GM12801 (cell line): ENCODE measurements at regions not wholly inside any gene's neighbourhood (a gene's known extent, or its start where the extent isn't known, plus 50 kb on each side); places are given as distances from the start of the nearest gene placed in this dataset.

ENCODE experiments used
- TF ChIP-seq, protein P1 (sequence below): IDR thresholded peaks from one replicate; pipeline ENCODE4 v1.5.1; 2011; ENCODE audit warnings: control low read depth; ENCODE audit not compliant: insufficient read length; ENCODE audit errors: extremely low read depth

DNA sequence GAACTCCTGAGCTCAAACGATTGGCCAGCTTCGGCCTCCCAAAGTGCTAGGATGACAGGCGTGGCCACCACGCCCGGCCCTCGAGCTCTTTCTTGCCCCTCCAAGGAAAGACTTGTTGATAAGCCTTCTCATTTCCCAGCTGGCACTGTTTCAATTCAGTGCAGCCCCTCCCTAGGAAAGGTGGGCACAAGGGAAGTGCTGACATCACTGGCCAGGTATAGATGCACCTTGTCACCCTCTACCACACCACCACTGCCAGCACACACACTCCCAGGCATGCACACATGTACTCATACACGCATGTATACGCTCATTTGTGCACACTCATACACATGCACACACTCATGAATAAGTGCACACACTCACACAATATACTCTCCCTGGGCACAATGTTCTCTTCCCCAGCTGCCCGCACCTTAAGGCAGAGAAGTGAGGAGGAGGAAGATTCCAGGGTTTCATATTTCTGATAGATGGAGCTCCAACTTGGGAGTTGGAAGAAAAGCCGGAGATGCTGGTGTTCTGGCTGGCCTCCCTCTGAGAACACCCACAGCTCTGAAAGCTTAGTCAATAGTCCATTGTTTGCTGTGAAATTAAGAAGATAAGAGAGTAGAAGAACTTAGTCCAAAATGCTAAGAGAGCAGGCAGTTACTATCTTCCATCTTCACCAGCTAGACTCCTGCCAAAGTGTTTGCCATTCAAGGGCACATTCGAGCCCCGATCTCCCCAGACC lies 196.7 kb downstream of the FOXO1 start:
- TF ChIP-seq, protein P1, sequence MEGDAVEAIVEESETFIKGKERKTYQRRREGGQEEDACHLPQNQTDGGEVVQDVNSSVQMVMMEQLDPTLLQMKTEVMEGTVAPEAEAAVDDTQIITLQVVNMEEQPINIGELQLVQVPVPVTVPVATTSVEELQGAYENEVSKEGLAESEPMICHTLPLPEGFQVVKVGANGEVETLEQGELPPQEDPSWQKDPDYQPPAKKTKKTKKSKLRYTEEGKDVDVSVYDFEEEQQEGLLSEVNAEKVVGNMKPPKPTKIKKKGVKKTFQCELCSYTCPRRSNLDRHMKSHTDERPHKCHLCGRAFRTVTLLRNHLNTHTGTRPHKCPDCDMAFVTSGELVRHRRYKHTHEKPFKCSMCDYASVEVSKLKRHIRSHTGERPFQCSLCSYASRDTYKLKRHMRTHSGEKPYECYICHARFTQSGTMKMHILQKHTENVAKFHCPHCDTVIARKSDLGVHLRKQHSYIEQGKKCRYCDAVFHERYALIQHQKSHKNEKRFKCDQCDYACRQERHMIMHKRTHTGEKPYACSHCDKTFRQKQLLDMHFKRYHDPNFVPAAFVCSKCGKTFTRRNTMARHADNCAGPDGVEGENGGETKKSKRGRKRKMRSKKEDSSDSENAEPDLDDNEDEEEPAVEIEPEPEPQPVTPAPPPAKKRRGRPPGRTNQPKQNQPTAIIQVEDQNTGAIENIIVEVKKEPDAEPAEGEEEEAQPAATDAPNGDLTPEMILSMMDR = no peak

DNA sequence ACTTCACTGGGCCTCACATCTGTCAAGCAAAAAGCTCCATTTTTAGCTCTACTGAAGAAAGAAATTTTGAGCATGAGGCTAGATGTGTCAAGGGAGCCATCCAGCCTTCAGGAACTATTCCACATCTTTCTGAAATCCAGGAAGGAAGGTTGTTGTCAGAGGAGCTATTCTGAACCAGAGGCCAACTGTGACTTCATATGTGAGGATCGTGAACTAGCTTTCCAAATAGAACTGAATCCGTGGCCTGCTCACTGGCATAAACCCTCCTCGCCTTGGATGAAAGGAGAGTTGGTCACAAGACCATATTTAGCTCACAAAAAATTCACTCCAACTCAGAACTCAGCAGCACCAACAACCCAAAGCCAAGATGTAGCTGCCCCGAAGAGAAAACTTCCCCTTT lies 195.8 kb downstream of the FOXO1 start:
- TF ChIP-seq, protein P1 = no peak

DNA sequence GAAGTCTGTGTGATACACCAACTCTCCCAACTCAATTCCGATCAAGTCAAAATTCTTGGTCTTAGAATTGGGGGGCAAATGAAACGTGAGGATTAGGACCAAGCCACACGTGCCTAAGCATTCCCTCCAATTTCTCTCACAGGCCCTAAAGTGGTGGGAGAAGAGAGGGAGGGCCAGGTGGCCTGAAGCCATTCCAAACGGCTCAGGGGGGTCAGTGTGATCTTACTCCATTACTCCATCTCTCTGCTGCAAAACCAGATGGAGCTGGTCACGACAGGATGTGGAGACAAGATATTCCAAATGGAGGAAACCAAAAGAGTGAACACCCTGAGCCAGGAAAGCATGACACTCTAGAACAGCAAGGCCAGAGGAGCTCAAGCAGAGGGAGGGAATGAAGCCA lies 195.4 kb downstream of the FOXO1 start:
- TF ChIP-seq, protein P1 = no peak

DNA sequence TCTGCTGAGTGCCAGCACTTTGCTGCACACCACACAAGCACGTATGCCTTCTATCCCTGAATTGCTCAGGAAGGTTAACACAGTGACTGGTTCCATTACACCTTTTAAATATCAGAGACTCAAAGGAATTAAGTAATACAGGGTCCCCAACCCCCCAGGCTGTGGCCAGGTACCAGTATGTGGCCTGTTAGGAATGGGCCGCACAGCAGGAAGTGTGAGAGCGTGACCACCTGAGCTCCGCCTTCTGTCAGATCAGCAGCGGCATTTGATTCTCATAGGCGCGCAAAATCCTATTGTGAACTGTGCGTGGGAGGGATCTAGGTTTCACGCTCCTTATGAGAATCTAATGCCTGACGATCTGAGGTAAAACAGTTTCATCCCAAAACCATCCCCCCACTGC lies 194.5 kb downstream of the FOXO1 start:
- TF ChIP-seq, protein P1 = no peak

DNA sequence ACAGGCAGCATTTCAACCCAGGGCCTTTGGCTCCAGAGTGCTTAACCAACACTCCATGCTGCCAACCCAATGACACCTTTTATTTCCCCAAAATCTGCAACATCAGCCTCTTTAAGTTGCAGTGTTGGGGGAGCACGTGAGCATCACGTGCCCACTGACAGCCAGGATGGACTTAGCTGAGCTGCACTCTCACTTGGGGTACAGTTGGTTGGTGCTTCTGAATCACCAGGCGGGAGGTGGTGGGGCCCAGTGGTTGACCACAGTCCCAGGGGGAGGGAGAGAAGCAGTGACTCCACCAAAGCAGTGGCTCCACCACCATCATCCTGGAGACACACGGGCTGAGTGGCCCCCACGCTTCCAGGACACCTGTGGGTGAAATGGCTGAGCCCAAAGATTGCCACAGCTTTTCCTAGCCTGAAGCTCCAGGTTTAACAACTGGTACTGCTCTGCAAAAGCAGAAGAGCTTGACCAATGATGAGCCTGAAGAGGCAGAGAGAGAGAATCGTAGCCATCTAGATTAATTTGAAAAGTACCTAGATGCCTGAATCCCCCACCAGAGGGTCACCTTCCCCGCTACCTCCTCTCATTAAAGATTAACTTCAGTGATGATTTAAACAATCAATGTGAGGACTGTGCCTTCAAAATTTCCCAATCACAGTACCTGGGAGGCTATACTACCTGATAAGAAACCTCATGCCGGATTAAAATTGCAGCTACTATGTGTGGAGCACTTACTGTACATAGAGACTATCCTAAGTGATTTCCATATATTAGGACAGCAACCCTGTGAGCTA lies 193.8 kb downstream of the FOXO1 start:
- TF ChIP-seq, protein P1 = no peak

DNA sequence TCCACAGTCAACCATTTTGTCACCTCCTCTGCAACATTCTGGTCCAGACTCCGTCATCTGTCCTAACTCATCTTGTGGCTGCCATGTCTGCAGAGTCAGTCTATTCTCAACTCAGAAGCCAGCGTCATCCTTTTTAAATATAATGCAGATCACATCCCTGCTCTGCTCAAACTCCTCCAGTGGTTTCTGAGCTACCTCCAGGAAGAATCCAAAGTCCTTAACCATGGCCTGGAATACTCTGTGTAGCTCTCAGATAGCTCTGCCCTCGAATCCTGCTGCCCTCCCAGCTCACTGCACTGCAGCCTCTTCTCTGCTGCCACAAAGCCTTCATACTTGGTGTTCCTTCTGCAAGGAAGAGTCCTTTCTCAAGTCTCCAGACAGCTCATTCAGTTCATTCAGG lies 190.8 kb downstream of the FOXO1 start:
- TF ChIP-seq, protein P1 = no peak

DNA sequence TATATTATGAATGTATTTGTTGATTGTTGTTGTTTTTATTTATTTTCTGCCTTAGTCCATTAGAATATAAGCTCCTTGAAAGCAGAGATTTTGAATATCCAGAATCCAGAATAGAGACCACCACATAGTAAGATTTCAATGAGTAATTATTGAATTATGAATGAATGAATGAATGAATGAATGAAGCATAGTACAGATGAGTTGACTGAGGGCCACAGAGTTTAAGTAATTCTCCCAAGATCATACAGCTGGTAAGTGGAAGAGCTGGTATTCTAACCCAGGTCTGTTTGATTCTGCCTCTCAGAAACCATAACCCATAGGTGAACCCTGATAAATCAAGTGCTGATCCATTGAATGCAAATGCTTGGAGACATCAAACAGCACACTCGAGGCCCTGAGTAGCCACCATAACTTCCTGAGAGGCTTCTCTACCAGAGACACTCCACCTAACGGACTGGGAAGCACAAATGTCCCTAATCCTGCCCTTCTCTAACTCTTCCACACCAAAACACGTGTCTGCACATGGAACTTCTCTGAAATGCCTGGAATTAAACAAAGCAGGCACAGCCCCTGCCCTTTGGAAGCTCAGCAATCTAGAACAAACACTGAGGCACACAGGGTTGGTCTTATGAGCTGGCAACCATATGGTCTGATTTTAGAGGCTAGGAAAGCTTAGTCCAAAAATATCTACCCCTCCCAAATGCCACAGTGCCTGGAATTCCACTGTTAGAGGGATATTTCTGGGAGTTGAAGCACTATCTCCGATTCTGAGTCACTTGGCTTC lies 190.1 kb downstream of the FOXO1 start:
- TF ChIP-seq, protein P1 = no peak
